ENCODE measurements at regions not wholly inside any gene's neighbourhood (a gene's known extent, or its start where the extent isn't known, plus 50 kb on each side); places are given as distances from the start of the nearest gene placed in this dataset.

GRCh38 chrX:110432091-110432905 lies 73.7 kb downstream of the RTL9 start:
- DNase-seq (ENCODE audit: insufficient read length, low spot score) (no peak), FAIRE-seq (no peak)
- TF ChIP-seq CTCF (IDR thresholded peaks at IDR 0.05; ENCODE audit: insufficient read depth, missing control alignments), result no peak

- TF ChIP-seq CTCF (IDR thresholded peaks at IDR 0.05; ENCODE audit: insufficient read depth, missing control alignments), result no peak
- FAIRE-seq (no peak), DNase-seq (ENCODE audit: insufficient read length, low spot score) (no peak)
Measured at GRCh38 chrX:110432906-110433215, 74.2 kb downstream of the RTL9 start.

DNA sequence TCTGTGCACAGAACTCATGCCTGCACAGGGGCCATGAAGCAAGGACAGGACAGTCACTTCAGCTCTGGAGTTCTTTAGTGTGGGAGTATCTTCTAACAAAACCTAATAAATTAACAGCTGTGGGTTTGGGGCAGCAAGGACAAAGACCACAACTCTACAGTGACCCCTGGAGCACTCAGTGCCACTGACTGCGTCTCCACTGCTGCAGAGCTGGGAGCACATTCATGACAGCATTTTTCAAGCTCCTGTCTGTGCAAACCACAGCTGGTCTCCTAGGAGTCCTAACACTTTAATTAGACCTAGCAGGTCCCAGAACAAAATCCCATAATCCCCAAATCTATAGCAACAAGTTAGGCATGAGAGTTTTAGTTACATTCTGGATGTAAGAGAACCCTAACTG lies 76.5 kb downstream of the RTL9 start:
- FAIRE-seq (no peak), DNase-seq (ENCODE audit: insufficient read length, low spot score) (no peak)
- TF ChIP-seq CTCF (IDR thresholded peaks at IDR 0.05; ENCODE audit: insufficient read depth, missing control alignments), result no peak

DNA sequence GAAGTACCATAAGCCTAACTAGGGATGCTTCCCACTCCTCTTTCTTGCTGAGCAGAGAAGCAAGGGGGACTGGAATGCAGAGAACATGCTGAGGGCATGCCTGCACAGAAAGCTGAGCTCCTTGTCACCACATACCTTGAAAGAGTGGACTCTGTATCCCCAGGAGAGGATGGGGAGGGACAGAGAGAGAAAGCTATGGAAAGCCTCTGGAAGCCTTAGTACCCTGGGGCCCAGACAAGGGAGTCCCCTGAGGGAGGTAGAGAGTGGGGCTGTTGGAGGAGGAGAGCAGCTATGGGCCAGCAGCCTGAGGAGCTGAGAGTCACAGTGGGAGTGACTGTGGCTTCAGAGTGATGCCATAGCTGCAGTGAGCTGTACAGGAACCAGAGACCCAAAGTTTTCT lies 77.9 kb downstream of the RTL9 start:
- TF ChIP-seq CTCF (IDR thresholded peaks at IDR 0.05; ENCODE audit: insufficient read depth, missing control alignments), result no peak
- DNase-seq (ENCODE audit: insufficient read length, low spot score) (no peak), FAIRE-seq (no peak)

DNA sequence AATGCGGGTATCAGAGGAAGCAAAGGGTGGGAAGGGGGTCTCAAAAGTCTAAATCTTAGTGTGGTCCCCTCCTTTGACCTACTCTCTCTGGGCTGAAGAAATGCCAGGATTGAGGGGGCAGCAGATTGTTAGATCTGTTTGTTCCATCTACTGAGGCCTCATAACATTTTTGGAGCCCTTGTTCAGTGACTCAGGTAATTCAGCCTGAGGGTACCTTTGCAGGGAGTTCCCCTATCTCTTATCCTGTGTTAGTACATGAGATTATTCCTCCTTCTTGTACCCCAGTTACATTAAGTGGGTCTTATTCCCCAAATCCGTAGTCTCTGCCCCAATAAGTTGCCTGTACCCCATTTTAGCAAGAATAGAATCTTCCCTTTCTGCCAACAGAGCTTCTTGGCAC lies 79.0 kb downstream of the RTL9 start:
- DNase-seq (ENCODE audit: insufficient read length, low spot score) (no peak), FAIRE-seq (no peak)
- no peak for TF ChIP-seq CTCF (IDR thresholded peaks at IDR 0.05; ENCODE audit: insufficient read depth, missing control alignments)

GRCh38 chrX:110440016-110440805 lies 81.6 kb downstream of the RTL9 start:
- no peak for FAIRE-seq
- TF ChIP-seq CTCF (IDR thresholded peaks at IDR 0.05; ENCODE audit: insufficient read depth, missing control alignments), result no peak
- no peak for DNase-seq (ENCODE audit: insufficient read length, low spot score)

DNA sequence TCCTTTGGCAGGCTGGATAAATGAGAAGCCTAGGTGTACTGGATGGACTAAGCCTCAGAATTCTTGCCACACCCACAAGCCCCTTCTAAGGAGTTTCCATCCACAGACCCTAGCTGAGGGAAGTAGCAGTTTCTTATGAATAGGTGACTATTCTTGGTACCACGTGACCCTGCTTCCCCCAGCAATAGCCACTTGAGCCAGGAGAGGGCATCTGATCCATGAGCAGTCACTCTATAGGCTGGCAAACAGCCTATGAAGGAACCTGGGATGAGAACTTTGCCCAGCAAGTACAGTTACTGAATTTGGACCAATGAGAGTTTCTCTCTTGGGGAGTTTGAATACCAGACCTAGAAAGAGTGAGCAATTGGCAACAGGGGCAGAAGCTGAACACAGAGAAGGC lies 84.0 kb downstream of the RTL9 start:
- no peak for FAIRE-seq
- TF ChIP-seq CTCF (IDR thresholded peaks at IDR 0.05; ENCODE audit: insufficient read depth, missing control alignments), result no peak
- no peak for DNase-seq (ENCODE audit: insufficient read length, low spot score)

Data from D721Med (cell line).